Activated naive CD8-positive, alpha-beta T cell treated with anti-CD3 and anti-CD28 coated beads, Interleukin-2, amount 10 ng/mL, durations not matched to agents 7 days and 5 days (primary cell): ENCODE measurements at regions not wholly inside any gene's neighbourhood (a gene's known extent, or its start where the extent isn't known, plus 50 kb on each side); places are given as distances from the start of the nearest gene placed in this dataset.
"Not testable (repeated sequence)": the region's sequence is repeated elsewhere in the genome, so short reads cannot be mapped to it uniquely, and the experiment has no call there.

ENCODE experiments used
- ATAC-seq: fragments of 150-1000 bp; cut with Tn5 transposase; one replicate; pipeline ENCODE4 v1.10.0; 2021; ENCODE audit warnings: low read depth, moderate library complexity
- POLR2A ChIA-PET: fragments of 350-600 bp; sonication (Branson Sonifier 250); formaldehyde crosslinking; loops from one replicate; lab custom pipeline; 2021; ENCODE audit warnings: antibody characterized with exemption; lab: Charles Lee
- DNase-seq: peaks from one replicate; pipeline ENCODE4 v3.0.0; 2021
- H3K27ac Mint-ChIP-seq: one replicate; pipeline ENCODE4 v1.8.0; 2022; ENCODE audit warnings: mild to moderate bottlenecking, mixed read lengths
- H3K27me3 Mint-ChIP-seq: one replicate; pipeline ENCODE4 v1.8.0; 2022; ENCODE audit warnings: mild to moderate bottlenecking, moderate library complexity, mixed read lengths
- H3K36me3 Mint-ChIP-seq: one replicate; pipeline ENCODE4 v1.8.0; 2021; ENCODE audit warnings: mild to moderate bottlenecking, mixed read lengths
- H3K4me1 Mint-ChIP-seq: one replicate; pipeline ENCODE4 v1.8.0; 2021; ENCODE audit warnings: mixed read lengths
- H3K4me3 Mint-ChIP-seq: one replicate; pipeline ENCODE4 v1.8.0; 2022; ENCODE audit warnings: mild to moderate bottlenecking, moderate library complexity, mixed read lengths
- H3K9me3 Mint-ChIP-seq: one replicate; pipeline ENCODE4 v1.8.0; 2021; ENCODE audit warnings: mixed read lengths

- POLR2A ChIA-PET, result no interaction called here
- Mint-ChIP-seq H3K4me1 (peaks cover 11% of the 10 kb centered on the region), H3K27ac (no peak overlapping the region), H3K4me3 (no peak overlapping the region), H3K27me3 (no peaks in the 10 kb centered on the region), H3K36me3 (no peaks in the 10 kb centered on the region), H3K9me3 (no peaks in the 10 kb centered on the region)
- DNase-seq (no peak), ATAC-seq (no peak)
Observed at GRCh38 chr2:12555012-12555645, 161.6 kb upstream of the TRIB2 start.

GRCh38 chr2:12556762-12557161, 160.0 kb upstream of the TRIB2 start:
- Mint-ChIP-seq H3K4me3 (no peak overlapping the region), H3K9me3 (peaks cover 4% of the 10 kb centered on the region), H3K4me1 (peaks cover 11% of the 10 kb centered on the region), H3K27me3 (no peaks in the 10 kb centered on the region), H3K27ac (no peak overlapping the region), H3K36me3 (no peaks in the 10 kb centered on the region)
- DNase-seq (no peak), ATAC-seq (no peak)
- POLR2A ChIA-PET, result no interaction called here

GRCh38 chr2:12557688-12558087, 159.0 kb upstream of the TRIB2 start:
- POLR2A ChIA-PET, result no interaction called here
- no peak overlapping the region for H3K4me3 Mint-ChIP-seq
- peaks cover 16% of the 10 kb centered on the region for H3K4me1 Mint-ChIP-seq
- no peak for ATAC-seq
- H3K27me3 Mint-ChIP-seq, result no peaks in the 10 kb centered on the region
- no peaks in the 10 kb centered on the region for H3K36me3 Mint-ChIP-seq
- peaks cover 4% of the 10 kb centered on the region for H3K9me3 Mint-ChIP-seq
- DNase-seq, result no peak
- H3K27ac Mint-ChIP-seq, result no peak overlapping the region

- H3K4me3 Mint-ChIP-seq, result no peak overlapping the region
- no peaks in the 10 kb centered on the region for H3K27me3 Mint-ChIP-seq
- no peak for DNase-seq
- no peaks in the 10 kb centered on the region for H3K36me3 Mint-ChIP-seq
- no peak for ATAC-seq
- H3K4me1 Mint-ChIP-seq, result peaks cover 16% of the 10 kb centered on the region
- peaks cover 4% of the 10 kb centered on the region for H3K9me3 Mint-ChIP-seq
- POLR2A ChIA-PET, result no interaction called here
- H3K27ac Mint-ChIP-seq, result no peak overlapping the region
Observed at GRCh38 chr2:12558519-12558918, 158.2 kb upstream of the TRIB2 start.

GRCh38 chr2:12560618-12561017, 156.1 kb upstream of the TRIB2 start:
- DNase-seq (no peak), ATAC-seq (no peak)
- H3K27me3 Mint-ChIP-seq, result peaks cover 2% of the 10 kb centered on the region
- H3K36me3 Mint-ChIP-seq, result no peaks in the 10 kb centered on the region
- no peak overlapping the region for H3K4me3 Mint-ChIP-seq
- no peak overlapping the region for H3K27ac Mint-ChIP-seq
- peaks cover 10% of the 10 kb centered on the region for H3K4me1 Mint-ChIP-seq
- H3K9me3 Mint-ChIP-seq, result peaks cover 4% of the 10 kb centered on the region
- POLR2A ChIA-PET, result no interaction called here

- DNase-seq, result no peak
- Mint-ChIP-seq H3K4me1 (peaks cover 2% of the 10 kb centered on the region), H3K36me3 (no peaks in the 10 kb centered on the region), H3K27me3 (peaks cover 2% of the 10 kb centered on the region), H3K4me3 (no peak overlapping the region), H3K27ac (no peak overlapping the region), H3K9me3 (no peaks in the 10 kb centered on the region)
- ATAC-seq, result no peak
- POLR2A ChIA-PET, result no interaction called here
Observed at GRCh38 chr2:12567411-12567810, 149.3 kb upstream of the TRIB2 start.

- H3K36me3 Mint-ChIP-seq, H3K4me3 Mint-ChIP-seq, H3K4me1 Mint-ChIP-seq, DNase-seq, H3K27me3 Mint-ChIP-seq, H3K9me3 Mint-ChIP-seq, POLR2A ChIA-PET, H3K27ac Mint-ChIP-seq, ATAC-seq: not testable (repeated sequence)
Observed at GRCh38 chr2:12569510-12569909, 147.2 kb upstream of the TRIB2 start.

GRCh38 chr2:12569929-12570328, 146.8 kb upstream of the TRIB2 start:
- H3K27ac Mint-ChIP-seq, POLR2A ChIA-PET, ATAC-seq: not testable (repeated sequence)

GRCh38 chr2:12577091-12577490, 139.6 kb upstream of the TRIB2 start:
- Mint-ChIP-seq H3K4me1 (no peaks in the 10 kb centered on the region), H3K4me3 (no peak overlapping the region), H3K9me3 (peaks cover 2% of the 10 kb centered on the region), H3K27ac (no peak overlapping the region), H3K27me3 (no peaks in the 10 kb centered on the region), H3K36me3 (no peaks in the 10 kb centered on the region)
- POLR2A ChIA-PET, result no interaction called here
- DNase-seq, result no peak
- ATAC-seq, result no peak

More at GRCh38 chr2:12569929-12570328, 146.8 kb upstream of the TRIB2 start:
- not testable (repeated sequence) for H3K36me3 Mint-ChIP-seq, H3K9me3 Mint-ChIP-seq, DNase-seq, H3K27me3 Mint-ChIP-seq, H3K4me1 Mint-ChIP-seq, H3K4me3 Mint-ChIP-seq

- no peaks in the 10 kb centered on the region for H3K4me1 Mint-ChIP-seq
- no peak overlapping the region for H3K4me3 Mint-ChIP-seq
- DNase-seq (no peak), ATAC-seq (no peak)
- H3K27me3 Mint-ChIP-seq, result no peaks in the 10 kb centered on the region
- POLR2A ChIA-PET, result no interaction called here
- no peak overlapping the region for H3K27ac Mint-ChIP-seq
- H3K9me3 Mint-ChIP-seq, result peaks cover 2% of the 10 kb centered on the region
- no peaks in the 10 kb centered on the region for H3K36me3 Mint-ChIP-seq
Observed at GRCh38 chr2:12577567-12578253, 139.0 kb upstream of the TRIB2 start.

- Mint-ChIP-seq H3K27ac (no peak overlapping the region), H3K36me3 (peaks cover 2% of the 10 kb centered on the region), H3K4me3 (no peak overlapping the region), H3K9me3 (peaks cover 2% of the 10 kb centered on the region), H3K4me1 (no peaks in the 10 kb centered on the region), H3K27me3 (no peaks in the 10 kb centered on the region)
- ATAC-seq, result no peak
- POLR2A ChIA-PET, result no interaction called here
- no peak for DNase-seq
Observed at GRCh38 chr2:12579018-12579417, 137.7 kb upstream of the TRIB2 start.

GRCh38 chr2:12584338-12584737, 132.4 kb upstream of the TRIB2 start:
- no peak overlapping the region for H3K27ac Mint-ChIP-seq
- H3K27me3 Mint-ChIP-seq, result no peaks in the 10 kb centered on the region
- POLR2A ChIA-PET, result no interaction called here
- peaks cover 3% of the 10 kb centered on the region for H3K9me3 Mint-ChIP-seq
- peaks cover 5% of the 10 kb centered on the region for H3K36me3 Mint-ChIP-seq
- ATAC-seq, result no peak
- H3K4me3 Mint-ChIP-seq, result no peak overlapping the region
- H3K4me1 Mint-ChIP-seq, result peaks cover 15% of the 10 kb centered on the region
- DNase-seq, result no peak

- ATAC-seq (no peak), DNase-seq (no peak)
- Mint-ChIP-seq H3K27ac (no peak overlapping the region), H3K36me3 (peaks cover 5% of the 10 kb centered on the region), H3K9me3 (peaks cover 4% of the 10 kb centered on the region), H3K4me3 (no peak overlapping the region), H3K4me1 (peaks cover 16% of the 10 kb centered on the region), H3K27me3 (no peaks in the 10 kb centered on the region)
- POLR2A ChIA-PET, result no interaction called here
Observed at GRCh38 chr2:12585784-12586183, 131.0 kb upstream of the TRIB2 start.

- peaks cover 5% of the 10 kb centered on the region for H3K36me3 Mint-ChIP-seq
- H3K27ac Mint-ChIP-seq, result no peak overlapping the region
- POLR2A ChIA-PET, result no interaction called here
- H3K27me3 Mint-ChIP-seq, result no peaks in the 10 kb centered on the region
- ATAC-seq (no peak), DNase-seq (no peak)
- peaks cover 16% of the 10 kb centered on the region for H3K4me1 Mint-ChIP-seq
- H3K9me3 Mint-ChIP-seq, result peaks cover 4% of the 10 kb centered on the region
- no peak overlapping the region for H3K4me3 Mint-ChIP-seq
Observed at GRCh38 chr2:12587228-12587627, 129.5 kb upstream of the TRIB2 start.
